HEK293 (cell line): ENCODE measurements at regions not wholly inside any gene's neighbourhood (a gene's known extent, or its start where the extent isn't known, plus 50 kb on each side); places are given as distances from the start of the nearest gene placed in this dataset.

Experiments used
- CTCF ChIA-PET: fragments of 350-600 bp; formaldehyde crosslinking; extraction: SDS; loops from one replicate; lab custom pipeline; 2021; ENCODE audit warnings: antibody characterized with exemption; lab: Yijun Ruan, JAX
- POLR2A ChIA-PET: fragments of 300-600 bp; formaldehyde crosslinking; extraction: SDS; loops from one replicate; lab custom pipeline; 2020; ENCODE audit warnings: antibody characterized with exemption, inconsistent platforms; lab: Yijun Ruan, JAX
- H3K27ac ChIP-seq: fragments of 200-500 bp; sonication (Bioruptor generic); 2 replicates; pipeline ENCODE4 v1.5.1; 2014; ENCODE audit warnings: low read depth, low read length, control low read depth, inconsistent platforms; ENCODE audit errors: extremely low read depth
- H3K36me3 ChIP-seq, 2 experiments: fragments of 200-500 bp in 1 of 2; sonication (Bioruptor generic) in 1 of 2; 1 replicate in 1 of 2; 2 replicates in 1 of 2; pipeline ENCODE4 v1.5.1; 2014 to 2017; ENCODE audit warnings: inconsistent platforms in 2 of 2, low read length in 2 of 2; ENCODE audit not compliant: control insufficient read depth in 2 of 2, insufficient read depth in 1 of 2
- H3K4me1 ChIP-seq: fragments of 200-500 bp; sonication (Bioruptor generic); 2 replicates; pipeline ENCODE4 v1.5.1; 2014; ENCODE audit warnings: mild to moderate bottlenecking, low read length, inconsistent platforms; ENCODE audit not compliant: control insufficient read depth, insufficient read depth
- H3K4me3 ChIP-seq: 2 replicates; pipeline ENCODE4 v1.5.1; 2011; ENCODE audit warnings: low read depth, mild to moderate bottlenecking, control low read depth, low read length, moderate library complexity
- H3K9me3 ChIP-seq: fragments of 200-500 bp; sonication (Bioruptor generic); 2 replicates; pipeline ENCODE4 v1.5.1; 2014; ENCODE audit warnings: low read depth, low read length, inconsistent platforms; ENCODE audit not compliant: control insufficient read depth, insufficient read depth
- AEBP2 ChIP-seq: fragments of 450-650 bp; formaldehyde crosslinking; IDR thresholded peaks from 2 replicates; pipeline ENCODE4 v1.5.1; 2016; ENCODE audit warnings: missing biosample characterization, missing genetic modification characterization, borderline replicate concordance
- BCL11A ChIP-seq: fragments of 450-650 bp; formaldehyde crosslinking; IDR thresholded peaks from 2 replicates; pipeline ENCODE4 v1.5.1; 2016; ENCODE audit warnings: low read depth, missing biosample characterization, missing genetic modification characterization
- GFI1B ChIP-seq: fragments of 450-650 bp; formaldehyde crosslinking; IDR thresholded peaks from 2 replicates; pipeline ENCODE4 v1.5.1; 2016; ENCODE audit warnings: missing biosample characterization, missing genetic modification characterization
- KLF10 ChIP-seq: fragments of 450-650 bp; IDR thresholded peaks from 2 replicates; pipeline ENCODE4 v1.5.1; 2018; ENCODE audit warnings: missing biosample characterization, mild to moderate bottlenecking, missing genetic modification characterization
- KLF9 ChIP-seq: fragments of 450-650 bp; formaldehyde crosslinking; IDR thresholded peaks from 2 replicates; pipeline ENCODE4 v1.5.1; 2016; ENCODE audit warnings: missing biosample characterization, missing genetic modification characterization, low read depth
- MZF1 ChIP-seq: fragments of 450-650 bp; formaldehyde crosslinking; IDR thresholded peaks from 2 replicates; pipeline ENCODE4 v1.5.1; 2017; ENCODE audit warnings: missing biosample characterization, missing genetic modification characterization, borderline replicate concordance
- PRDM4 ChIP-seq: fragments of 450-650 bp; formaldehyde crosslinking; IDR thresholded peaks from 2 replicates; pipeline ENCODE4 v1.5.1; 2017; ENCODE audit warnings: missing biosample characterization, missing genetic modification characterization
- SCRT1 ChIP-seq: fragments of 450-650 bp; formaldehyde crosslinking; IDR thresholded peaks from 2 replicates; pipeline ENCODE4 v1.5.1; 2016; ENCODE audit warnings: missing biosample characterization, missing genetic modification characterization, borderline replicate concordance
- SCRT2 ChIP-seq: fragments of 450-650 bp; formaldehyde crosslinking; IDR thresholded peaks from 2 replicates; pipeline ENCODE4 v1.5.1; 2016; ENCODE audit warnings: missing biosample characterization, missing genetic modification characterization
- ZNF146 ChIP-seq: fragments of 450-650 bp; formaldehyde crosslinking; IDR thresholded peaks from 2 replicates; pipeline ENCODE4 v1.5.1; 2016; ENCODE audit warnings: missing biosample characterization, missing genetic modification characterization
- ZNF19 ChIP-seq: fragments of 450-650 bp; formaldehyde crosslinking; IDR thresholded peaks from 2 replicates; pipeline ENCODE4; 2016; ENCODE audit warnings: missing biosample characterization, missing genetic modification characterization, low read depth
- ZNF211 ChIP-seq: fragments of 450-650 bp; formaldehyde crosslinking; IDR thresholded peaks from 2 replicates; pipeline ENCODE4 v1.5.1; 2016; ENCODE audit warnings: low read depth, missing biosample characterization, missing genetic modification characterization
- ZNF214 ChIP-seq: fragments of 450-650 bp; formaldehyde crosslinking; IDR thresholded peaks from 2 replicates; pipeline ENCODE4 v1.5.1; 2017; ENCODE audit warnings: missing biosample characterization, mild to moderate bottlenecking, missing genetic modification characterization, borderline replicate concordance
- ZNF239 ChIP-seq: fragments of 450-650 bp; formaldehyde crosslinking; IDR thresholded peaks from 2 replicates; pipeline ENCODE4 v1.5.1; 2016; ENCODE audit warnings: missing biosample characterization, missing genetic modification characterization
- ZNF473 ChIP-seq: fragments of 450-650 bp; formaldehyde crosslinking; IDR thresholded peaks from 2 replicates; pipeline ENCODE4 v1.5.1; 2017; ENCODE audit warnings: missing biosample characterization, missing genetic modification characterization
- ZNF549 ChIP-seq: fragments of 450-650 bp; IDR thresholded peaks from 2 replicates; pipeline ENCODE4 v1.5.1; 2018; ENCODE audit warnings: missing biosample characterization, missing genetic modification characterization, mild to moderate bottlenecking, inconsistent platforms, moderate library complexity
- ZNF639 ChIP-seq: fragments of 450-650 bp; formaldehyde crosslinking; IDR thresholded peaks from 2 replicates; pipeline ENCODE4 v1.5.1; 2016; ENCODE audit warnings: missing biosample characterization, missing genetic modification characterization
- ZNF704 ChIP-seq: fragments of 450-650 bp; formaldehyde crosslinking; IDR thresholded peaks from 2 replicates; pipeline ENCODE4 v1.5.1; 2016; ENCODE audit warnings: missing biosample characterization, missing genetic modification characterization
- ZSCAN18 ChIP-seq: fragments of 450-650 bp; formaldehyde crosslinking; IDR thresholded peaks from 2 replicates; pipeline ENCODE4 v1.5.1; 2016; ENCODE audit warnings: missing biosample characterization, missing genetic modification characterization
- ZSCAN4 ChIP-seq: fragments of 450-650 bp; formaldehyde crosslinking; IDR thresholded peaks from 2 replicates; pipeline ENCODE4 v1.5.1; 2017; ENCODE audit warnings: missing biosample characterization, missing genetic modification characterization
- ZXDB ChIP-seq: fragments of 450-650 bp; formaldehyde crosslinking; IDR thresholded peaks from 2 replicates; pipeline ENCODE4 v1.5.1; 2016; ENCODE audit warnings: missing biosample characterization, missing genetic modification characterization

GRCh38 chr1:14120895-14121294 is 420.9 kb downstream of the PRDM2 start (continued):
- TF ChIP-seq ZSCAN4 (tag by site-specific recombination) (no peak), GFI1B (no peak), BCL11A (no peak), AEBP2 (tag by site-specific recombination) (no peak), ZSCAN18 (no peak), ZNF19 (no peak), ZNF639 (tag by site-specific recombination) (no peak), ZNF549 (tag by site-specific recombination) (no peak)

GRCh38 chr1:14128096-14128495 is 428.1 kb downstream of the PRDM2 start:
- ChIA-PET POLR2A (no interaction called here), CTCF (interaction anchor here (0.9 kb wide), 1 partner anchor 287 kb away, joined by 3 read pairs; no protein-coding TSS in a partner anchor)
- TF ChIP-seq SCRT1, result no peak
- TF ChIP-seq PRDM4 (tag by site-specific recombination), result no peak
- no peaks in the 10 kb centered on the region for H3K9me3 ChIP-seq
- H3K27ac ChIP-seq, result no peak overlapping the region
- no peaks in the 10 kb centered on the region for H3K4me1 ChIP-seq
- H3K36me3 ChIP-seq, result no peaks in the 10 kb centered on the region
- H3K4me3 ChIP-seq, result no peak overlapping the region

GRCh38 chr1:14129009-14129408 is 429.0 kb downstream of the PRDM2 start:
- ChIA-PET CTCF (no interaction called here), POLR2A (no interaction called here)
- Histone ChIP-seq H3K9me3 (no peaks in the 10 kb centered on the region), H3K4me3 (no peak overlapping the region), H3K4me1 (no peaks in the 10 kb centered on the region), H3K27ac (no peak overlapping the region), H3K36me3 (no peaks in the 10 kb centered on the region)
- TF ChIP-seq ZNF473 (tag by site-specific recombination) (no peak), ZNF239 (no peak), ZXDB (tag by site-specific recombination) (no peak), MZF1 (no peak), ZNF639 (tag by site-specific recombination) (no peak), ZNF211 (tag by site-specific recombination) (no peak), KLF9 (tag by site-specific recombination) (no peak), ZNF146 (tag by site-specific recombination) (no peak), ZNF214 (tag by site-specific recombination) (no peak), ZNF704 (no peak), SCRT2 (no peak), PRDM4 (tag by site-specific recombination) (no peak), KLF10 (tag by site-specific recombination) (no peak)
